Adrenal gland (tissue), 5 donors: ENCODE measurements at regions not wholly inside any gene's neighbourhood (a gene's known extent, or its start where the extent isn't known, plus 50 kb on each side); places are given as distances from the start of the nearest gene placed in this dataset.

ENCODE experiments used
- CTCF ChIP-seq, 6 experiments: fragments of 450-650 bp in 4 of 6; fragments of 200-600 bp in 2 of 6; sonication (generic) in 1 of 6; IDR thresholded peaks; 1 replicate in 5 of 6; 2 replicates in 1 of 6; pipeline versions ENCODE4 v1.5.1 to v1.8.0; 2016 to 2021; ENCODE audit warnings: antibody characterized with exemption in 6 of 6, mild to moderate bottlenecking in 2 of 6, moderate library complexity in 1 of 6
- POLR2A ChIP-seq, 2 donors: fragments of 450-650 bp; IDR thresholded peaks; one replicate each; pipeline ENCODE4 v1.6.1; 2017; ENCODE audit warnings: antibody characterized with exemption in 2 of 2, mild to moderate bottlenecking in 2 of 2, moderate library complexity in 1 of 2
- donor health status: DM: no; HTN: no; CAD: no.

GRCh38 chr5:22918511-22918910, 65.4 kb upstream of the CDH12 start:
- TF ChIP-seq CTCF (IDR thresholded peaks at IDR 0.05) (no peak), POLR2A (IDR thresholded peaks at IDR 0.05) (no peak)
